Fibroblast of villous mesenchyme (primary cell): ENCODE measurements at regions not wholly inside any gene's neighbourhood (a gene's known extent, or its start where the extent isn't known, plus 50 kb on each side); places are given as distances from the start of the nearest gene placed in this dataset.

Experiments used
- DNase-seq: peaks from one replicate; pipeline ENCODE4 v3.0.0-alpha.2; 2010; ENCODE audit warnings: low read depth
- H3K4me3 ChIP-seq: 2 replicates; pipeline ENCODE4 v1.5.1; 2011; ENCODE audit warnings: low read depth, mild to moderate bottlenecking, low read length
- TF ChIP-seq, protein P1 (sequence below): IDR thresholded peaks from 2 replicates; pipeline ENCODE4 v1.5.1; 2012; ENCODE audit warnings: low read depth, mild to moderate bottlenecking, low read length; ENCODE audit not compliant: insufficient read depth

DNA sequence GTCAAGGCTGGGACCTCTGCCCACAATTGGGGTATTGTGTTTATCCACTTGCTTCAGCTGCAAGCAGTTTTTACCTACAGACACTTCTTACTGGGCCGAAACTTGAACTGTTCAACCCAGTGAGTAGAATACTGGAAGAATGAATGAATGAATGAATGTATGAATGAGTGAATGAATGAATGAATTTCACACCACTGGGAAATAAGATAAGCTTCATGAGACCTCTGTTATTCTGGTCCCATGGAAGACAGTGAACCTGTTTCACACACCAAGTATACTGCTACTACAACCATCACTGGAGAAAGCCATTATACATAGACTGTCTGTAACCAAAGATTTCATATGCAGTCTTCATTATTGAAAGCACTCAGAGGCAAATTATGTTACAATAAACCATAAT lies 295.0 kb upstream of the GULP1 start:
- no peak overlapping the region for H3K4me3 ChIP-seq
- DNase-seq, result no peak
- TF ChIP-seq, protein P1, sequence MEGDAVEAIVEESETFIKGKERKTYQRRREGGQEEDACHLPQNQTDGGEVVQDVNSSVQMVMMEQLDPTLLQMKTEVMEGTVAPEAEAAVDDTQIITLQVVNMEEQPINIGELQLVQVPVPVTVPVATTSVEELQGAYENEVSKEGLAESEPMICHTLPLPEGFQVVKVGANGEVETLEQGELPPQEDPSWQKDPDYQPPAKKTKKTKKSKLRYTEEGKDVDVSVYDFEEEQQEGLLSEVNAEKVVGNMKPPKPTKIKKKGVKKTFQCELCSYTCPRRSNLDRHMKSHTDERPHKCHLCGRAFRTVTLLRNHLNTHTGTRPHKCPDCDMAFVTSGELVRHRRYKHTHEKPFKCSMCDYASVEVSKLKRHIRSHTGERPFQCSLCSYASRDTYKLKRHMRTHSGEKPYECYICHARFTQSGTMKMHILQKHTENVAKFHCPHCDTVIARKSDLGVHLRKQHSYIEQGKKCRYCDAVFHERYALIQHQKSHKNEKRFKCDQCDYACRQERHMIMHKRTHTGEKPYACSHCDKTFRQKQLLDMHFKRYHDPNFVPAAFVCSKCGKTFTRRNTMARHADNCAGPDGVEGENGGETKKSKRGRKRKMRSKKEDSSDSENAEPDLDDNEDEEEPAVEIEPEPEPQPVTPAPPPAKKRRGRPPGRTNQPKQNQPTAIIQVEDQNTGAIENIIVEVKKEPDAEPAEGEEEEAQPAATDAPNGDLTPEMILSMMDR, result no peak

DNA sequence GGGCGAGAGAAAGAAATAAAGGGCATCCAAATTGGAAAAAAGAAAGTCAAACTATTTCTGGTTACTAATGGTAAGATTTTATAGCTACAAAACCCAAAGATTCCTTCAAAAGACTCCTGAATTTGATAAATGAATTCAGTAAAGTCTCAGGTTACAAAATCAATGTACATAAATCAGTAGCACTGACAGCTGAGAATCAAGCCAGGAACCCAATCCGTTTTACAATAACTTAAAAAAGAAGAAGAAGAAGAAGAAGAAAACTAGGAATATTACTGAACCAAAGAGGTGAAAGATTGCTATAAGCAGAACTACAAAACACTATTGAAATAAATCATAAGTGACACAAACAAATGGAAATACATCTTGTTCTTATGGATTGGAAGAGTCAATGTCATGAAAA lies 291.5 kb upstream of the GULP1 start:
- DNase-seq, result no peak
- TF ChIP-seq, protein P1, result no peak
- no peak overlapping the region for H3K4me3 ChIP-seq

DNA sequence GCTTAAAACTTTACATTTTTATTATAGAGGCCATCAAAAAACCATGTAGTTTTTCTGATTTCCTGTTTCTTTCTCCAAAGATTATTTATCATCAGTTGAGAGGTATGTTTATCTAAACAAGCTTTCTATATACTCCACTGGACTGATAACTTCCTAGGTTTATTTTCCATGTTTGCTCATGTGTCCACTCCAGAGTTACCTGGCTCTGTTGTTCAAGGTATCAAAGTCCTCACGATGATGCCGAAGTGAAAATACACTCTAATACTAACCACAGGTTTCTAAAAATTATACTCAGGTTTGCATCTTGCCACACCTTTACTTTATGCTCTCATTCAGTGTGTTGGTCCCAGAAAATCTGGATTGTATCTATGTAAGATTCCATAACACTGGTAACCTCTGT lies 287.9 kb upstream of the GULP1 start:
- TF ChIP-seq, protein P1, result no peak
- H3K4me3 ChIP-seq, result no peak overlapping the region
- no peak for DNase-seq

DNA sequence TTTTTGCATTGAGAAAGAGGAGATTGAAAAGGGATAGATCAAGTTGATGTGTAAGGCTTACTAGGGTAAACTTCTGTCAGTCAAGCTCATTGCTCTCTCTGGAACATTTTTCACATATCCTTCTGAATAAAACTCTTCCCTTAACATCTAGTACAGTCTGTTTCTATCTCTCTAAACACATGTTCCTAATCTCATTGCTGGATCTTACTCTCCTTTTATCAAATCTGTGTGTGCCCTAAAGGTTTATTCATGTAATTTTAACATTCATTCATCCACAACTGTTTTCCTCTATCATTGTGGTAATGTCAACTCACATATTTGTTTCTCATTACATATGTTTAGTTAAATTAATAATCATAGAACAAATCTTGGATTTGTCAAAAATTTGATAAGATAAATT lies 277.9 kb upstream of the GULP1 start:
- TF ChIP-seq, protein P1, result no peak
- no peak for DNase-seq
- no peak overlapping the region for H3K4me3 ChIP-seq

DNA sequence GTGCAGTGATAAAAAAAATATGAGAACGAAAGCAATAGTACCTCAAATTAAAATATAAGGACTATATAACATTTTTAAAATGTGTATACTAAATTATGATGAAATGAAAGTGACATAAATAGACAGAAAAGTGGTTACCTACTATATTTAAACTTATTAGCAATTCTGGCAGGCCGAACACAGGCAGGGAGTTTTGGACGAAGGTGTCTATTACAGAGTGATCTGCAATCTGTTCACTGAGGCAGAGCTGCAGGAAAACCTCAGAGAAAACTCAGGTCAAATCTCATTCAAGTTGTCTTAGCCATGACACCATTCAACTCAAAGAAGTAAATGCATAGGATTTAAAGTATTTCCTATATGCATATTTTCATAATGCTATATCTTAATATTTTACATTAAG lies 274.8 kb upstream of the GULP1 start:
- TF ChIP-seq, protein P1, result no peak
- no peak overlapping the region for H3K4me3 ChIP-seq
- DNase-seq, result no peak

DNA sequence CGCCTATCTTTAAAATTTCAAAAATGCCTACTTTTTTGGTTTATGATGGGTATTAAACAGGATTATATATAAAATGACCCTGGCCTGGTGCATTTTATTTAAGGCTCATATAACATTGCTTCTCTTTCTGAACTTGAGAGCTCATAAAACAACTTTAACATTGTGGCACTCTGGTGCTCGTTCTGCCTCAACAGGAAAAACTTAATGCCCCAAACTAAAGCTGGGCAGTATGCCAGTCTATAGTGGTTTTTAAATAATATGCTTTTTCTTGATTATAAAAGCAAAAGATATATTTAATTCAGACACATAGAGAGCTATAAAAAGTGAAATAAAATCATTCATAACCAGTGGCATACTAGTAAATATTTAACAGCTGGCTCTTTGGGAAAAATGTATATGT lies 269.3 kb upstream of the GULP1 start:
- DNase-seq, result no peak
- no peak overlapping the region for H3K4me3 ChIP-seq
- TF ChIP-seq, protein P1, result no peak

DNA sequence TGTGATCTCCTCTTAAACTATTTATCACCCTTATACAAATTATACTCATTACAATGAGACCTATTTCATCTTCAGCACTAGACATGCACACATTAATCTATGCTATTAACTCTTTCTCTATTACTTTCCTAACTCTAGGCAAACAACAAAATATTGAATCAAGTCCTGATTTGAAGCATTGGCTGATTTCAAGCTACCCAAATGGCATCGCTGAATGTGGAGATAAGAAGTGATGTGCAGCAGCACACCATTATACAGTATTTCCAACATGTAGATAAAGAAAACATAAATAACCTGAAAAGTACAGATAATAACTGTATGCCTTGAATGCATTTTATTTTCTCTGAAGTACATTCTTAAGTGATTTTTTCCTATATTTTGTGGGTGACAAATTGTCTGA lies 268.6 kb upstream of the GULP1 start:
- DNase-seq, result no peak
- TF ChIP-seq, protein P1, result no peak
- H3K4me3 ChIP-seq, result no peak overlapping the region
